H9 (cell line): ENCODE measurements at regions not wholly inside any gene's neighbourhood (a gene's known extent, or its start where the extent isn't known, plus 50 kb on each side); places are given as distances from the start of the nearest gene placed in this dataset.

ENCODE experiments used
- DNase-seq: peaks from one replicate; pipeline ENCODE4 v3.0.0-alpha.2; 2017
- H2AFZ ChIP-seq: one replicate; pipeline ENCODE4 v1.6.1; 2013; ENCODE audit warnings: mild to moderate bottlenecking, low read length, control low read depth, moderate library complexity
- H2AK5ac ChIP-seq: 2 replicates; pipeline ENCODE4 v1.6.1; 2013; ENCODE audit warnings: low read length, control low read depth, mixed read lengths; ENCODE audit not compliant: insufficient read length
- H2BK120ac ChIP-seq: one replicate; pipeline ENCODE4 v1.6.1; 2013; ENCODE audit warnings: low read depth, mild to moderate bottlenecking, low read length, control low read depth, inconsistent platforms; ENCODE audit not compliant: poor library complexity, severe bottlenecking
- H2BK12ac ChIP-seq: 2 replicates; pipeline ENCODE4 v1.6.1; 2013; ENCODE audit warnings: low read length, control low read depth, mixed read lengths, low read depth; ENCODE audit not compliant: insufficient read length
- H2BK15ac ChIP-seq: 2 replicates; pipeline ENCODE4 v1.6.1; 2013; ENCODE audit warnings: low read depth, low read length, control low read depth
- H2BK20ac ChIP-seq: one replicate; pipeline ENCODE4 v1.6.1; 2013; ENCODE audit warnings: low read depth, mild to moderate bottlenecking, low read length, control low read depth, inconsistent platforms; ENCODE audit not compliant: poor library complexity, severe bottlenecking
- H2BK5ac ChIP-seq: 2 replicates; pipeline ENCODE4 v1.6.1; 2013; ENCODE audit warnings: low read length, control low read depth, mixed read lengths; ENCODE audit not compliant: insufficient read length
- H3K14ac ChIP-seq: 2 replicates; pipeline ENCODE4 v1.6.1; 2013; ENCODE audit warnings: low read length, control low read depth; ENCODE audit not compliant: insufficient read depth
- H3K18ac ChIP-seq: 2 replicates; pipeline ENCODE4 v1.6.1; 2013; ENCODE audit warnings: low read depth, mild to moderate bottlenecking, mixed read lengths, low read length, control low read depth; ENCODE audit not compliant: insufficient read length
- H3K23ac ChIP-seq: 2 replicates; pipeline ENCODE4 v1.6.1; 2013; ENCODE audit warnings: low read length, control low read depth, mixed read lengths, low read depth; ENCODE audit not compliant: insufficient read length
- H3K23me2 ChIP-seq: 2 replicates; pipeline ENCODE4 v1.6.1; 2013; ENCODE audit warnings: low read depth, mild to moderate bottlenecking, mixed read lengths, low read length, control low read depth; ENCODE audit not compliant: insufficient read length, poor library complexity, severe bottlenecking
- H3K27ac ChIP-seq: 2 replicates; pipeline ENCODE4 v1.5.1; 2013; ENCODE audit warnings: low read length, control low read depth, mixed read lengths, low read depth; ENCODE audit not compliant: insufficient read length
- H3K27me3 ChIP-seq: 2 replicates; pipeline ENCODE4 v1.6.1; 2013; ENCODE audit warnings: low read length, control low read depth, inconsistent platforms; ENCODE audit not compliant: insufficient read depth
- H3K4ac ChIP-seq: 2 replicates; pipeline ENCODE4 v1.6.1; 2013; ENCODE audit warnings: low read depth, mild to moderate bottlenecking, control low read depth, inconsistent platforms, low read length, moderate library complexity
- H3K4me1 ChIP-seq: 2 replicates; pipeline ENCODE4 v1.6.1; 2013; ENCODE audit warnings: low read length, control low read depth, inconsistent platforms; ENCODE audit not compliant: insufficient read depth
- H3K4me2 ChIP-seq: 2 replicates; pipeline ENCODE4 v1.6.1; 2013; ENCODE audit warnings: low read length, control low read depth, mixed read lengths; ENCODE audit not compliant: insufficient read length, insufficient read depth
- H3K56ac ChIP-seq: 2 replicates; pipeline ENCODE4 v1.6.1; 2013; ENCODE audit warnings: low read depth, mild to moderate bottlenecking, mixed read lengths, low read length, control low read depth; ENCODE audit not compliant: insufficient read length
- H3K79me1 ChIP-seq: 2 replicates; pipeline ENCODE4 v1.6.1; 2013; ENCODE audit warnings: low read depth, mild to moderate bottlenecking, moderate library complexity, low read length, control low read depth, inconsistent platforms; ENCODE audit not compliant: insufficient read depth, poor library complexity, severe bottlenecking
- H3K79me2 ChIP-seq: 2 replicates; pipeline ENCODE4 v1.6.1; 2013; ENCODE audit warnings: low read length, control low read depth, inconsistent platforms; ENCODE audit not compliant: insufficient read depth
- H3K9ac ChIP-seq: 2 replicates; pipeline ENCODE4 v1.6.1; 2013; ENCODE audit warnings: low read length, control low read depth, mixed read lengths; ENCODE audit not compliant: insufficient read length; ENCODE audit errors: extremely low read depth
- H3K9me3 ChIP-seq: one replicate; pipeline ENCODE4 v1.6.1; 2013; ENCODE audit warnings: low read depth, low read length, inconsistent platforms; ENCODE audit not compliant: control insufficient read depth
- H3T11ph ChIP-seq: one replicate; pipeline ENCODE4 v1.6.1; 2013; ENCODE audit warnings: mild to moderate bottlenecking, low read length, control low read depth, inconsistent platforms
- H4K20me1 ChIP-seq: one replicate; pipeline ENCODE4 v1.6.1; 2013; ENCODE audit not compliant: control insufficient read depth, insufficient read length, insufficient read depth
- H4K5ac ChIP-seq: 2 replicates; pipeline ENCODE4 v1.6.1; 2013; ENCODE audit warnings: low read depth, mild to moderate bottlenecking, mixed read lengths, low read length, control low read depth; ENCODE audit not compliant: insufficient read length
- H4K8ac ChIP-seq: replicated peaks from 2 replicates; pipeline ENCODE4 v1.6.1; 2013; ENCODE audit warnings: low read length, control low read depth, mixed read lengths, low read depth; ENCODE audit not compliant: insufficient read length
- H4K91ac ChIP-seq: 2 replicates; pipeline ENCODE4 v1.6.1; 2013; ENCODE audit warnings: low read depth, mild to moderate bottlenecking, moderate library complexity, mixed read lengths, low read length, control low read depth; ENCODE audit not compliant: insufficient read length
- H3K27ac Mint-ChIP-seq, 3 experiments: 2 replicates in 2 of 3; 3 replicates in 1 of 3; pipeline ENCODE4 v1.8.0; 2020 to 2021; ENCODE audit warnings: mixed read lengths in 3 of 3, mild to moderate bottlenecking in 1 of 3, moderate library complexity in 1 of 3
- H3K27me3 Mint-ChIP-seq: 2 replicates; pipeline ENCODE4 v1.8.0; 2021; ENCODE audit warnings: low read depth, mild to moderate bottlenecking, moderate library complexity, mixed read lengths
- H3K36me3 Mint-ChIP-seq, 3 experiments: 2 replicates in 2 of 3; 3 replicates in 1 of 3; pipeline ENCODE4 v1.8.0; 2020 to 2021; ENCODE audit warnings: low read depth in 3 of 3, mixed read lengths in 3 of 3; ENCODE audit not compliant: insufficient read depth in 1 of 3
- H3K4me1 Mint-ChIP-seq, 2 experiments: 2 replicates each; pipeline ENCODE4 v1.8.0; 2020; ENCODE audit warnings: mixed read lengths in 2 of 2
- H3K4me3 Mint-ChIP-seq, 2 experiments: 2 replicates in 1 of 2; 3 replicates in 1 of 2; pipeline ENCODE4 v1.8.0; 2020 to 2021; ENCODE audit warnings: mild to moderate bottlenecking in 2 of 2, mixed read lengths in 2 of 2, moderate library complexity in 1 of 2
- H3K9me3 Mint-ChIP-seq, 2 experiments: 2 replicates in 1 of 2; 3 replicates in 1 of 2; pipeline ENCODE4 v1.8.0; 2020; ENCODE audit warnings: mild to moderate bottlenecking in 2 of 2, mixed read lengths in 2 of 2, moderate library complexity in 1 of 2
- TF ChIP-seq, protein P1 (sequence below): fragments of 200-600 bp; sonication (generic); conservative IDR thresholded peaks from 3 replicates; pipeline ENCODE4 v1.8.0; 2021; ENCODE audit warnings: antibody characterized with exemption, mild to moderate bottlenecking

DNA sequence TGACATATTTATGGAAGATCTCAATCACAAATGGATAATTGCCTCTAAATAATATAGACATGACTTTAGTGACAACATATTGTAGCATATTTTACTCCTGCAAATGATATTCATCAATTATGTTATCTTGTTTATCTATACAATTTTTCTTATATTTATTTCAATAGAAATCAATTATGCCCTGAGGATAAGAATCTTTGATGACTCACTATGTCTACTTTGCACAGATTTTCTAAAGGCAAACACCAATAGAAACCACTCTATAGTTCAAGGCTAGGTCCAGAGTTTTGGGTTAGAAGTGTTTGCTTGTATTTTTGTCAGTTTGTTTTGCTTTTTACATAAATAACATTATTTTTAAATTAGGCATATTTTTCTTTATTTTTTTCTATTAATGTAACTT is 879.0 kb downstream of the LTN1 start:
- H3K4me1 Mint-ChIP-seq: no peaks in the 10 kb centered on the region
- H2BK5ac ChIP-seq: no peak overlapping the region
- no peak overlapping the region for H3K4me2 ChIP-seq
- H4K5ac ChIP-seq: no peak overlapping the region
- H3K18ac ChIP-seq: no peak overlapping the region
- H3K14ac ChIP-seq: no peak overlapping the region
- no peak overlapping the region for H3K27ac Mint-ChIP-seq
- H4K91ac ChIP-seq: no peak overlapping the region
- no peaks in the 10 kb centered on the region for H3K27me3 Mint-ChIP-seq
- H3K9me3 ChIP-seq: no peaks in the 10 kb centered on the region
- no peak overlapping the region for H3K9ac ChIP-seq
- no peaks in the 10 kb centered on the region for H3K27me3 ChIP-seq
- H3K27ac ChIP-seq: no peak overlapping the region
- no peak overlapping the region for H2AFZ ChIP-seq
- H3K23me2 ChIP-seq: no peaks in the 10 kb centered on the region
- H2BK15ac ChIP-seq: no peak overlapping the region
- H3K23ac ChIP-seq: no peak overlapping the region
- no peak overlapping the region for H3T11ph ChIP-seq
- H3K4me1 ChIP-seq: no peaks in the 10 kb centered on the region
- H3K79me1 ChIP-seq: no peaks in the 10 kb centered on the region
- no peaks in the 10 kb centered on the region for H3K79me2 ChIP-seq
- H2BK12ac ChIP-seq: no peak overlapping the region
- H3K4ac ChIP-seq: no peak overlapping the region
- no peak overlapping the region for H2BK120ac ChIP-seq
- H3K36me3 Mint-ChIP-seq: no peaks in the 10 kb centered on the region
- no peak overlapping the region for H2AK5ac ChIP-seq
- no peak overlapping the region for H4K8ac ChIP-seq
- no peak overlapping the region for H2BK20ac ChIP-seq
- H4K20me1 ChIP-seq: no peaks in the 10 kb centered on the region
- no peak overlapping the region for H3K4me3 Mint-ChIP-seq
- TF ChIP-seq, protein P1, sequence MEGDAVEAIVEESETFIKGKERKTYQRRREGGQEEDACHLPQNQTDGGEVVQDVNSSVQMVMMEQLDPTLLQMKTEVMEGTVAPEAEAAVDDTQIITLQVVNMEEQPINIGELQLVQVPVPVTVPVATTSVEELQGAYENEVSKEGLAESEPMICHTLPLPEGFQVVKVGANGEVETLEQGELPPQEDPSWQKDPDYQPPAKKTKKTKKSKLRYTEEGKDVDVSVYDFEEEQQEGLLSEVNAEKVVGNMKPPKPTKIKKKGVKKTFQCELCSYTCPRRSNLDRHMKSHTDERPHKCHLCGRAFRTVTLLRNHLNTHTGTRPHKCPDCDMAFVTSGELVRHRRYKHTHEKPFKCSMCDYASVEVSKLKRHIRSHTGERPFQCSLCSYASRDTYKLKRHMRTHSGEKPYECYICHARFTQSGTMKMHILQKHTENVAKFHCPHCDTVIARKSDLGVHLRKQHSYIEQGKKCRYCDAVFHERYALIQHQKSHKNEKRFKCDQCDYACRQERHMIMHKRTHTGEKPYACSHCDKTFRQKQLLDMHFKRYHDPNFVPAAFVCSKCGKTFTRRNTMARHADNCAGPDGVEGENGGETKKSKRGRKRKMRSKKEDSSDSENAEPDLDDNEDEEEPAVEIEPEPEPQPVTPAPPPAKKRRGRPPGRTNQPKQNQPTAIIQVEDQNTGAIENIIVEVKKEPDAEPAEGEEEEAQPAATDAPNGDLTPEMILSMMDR: no peak
- H3K9me3 Mint-ChIP-seq: peaks cover 0 to 4% of the 10 kb centered on the region in 2 experiments; a peak in 1 of 5 replicates
- H3K56ac ChIP-seq: no peak overlapping the region
- DNase-seq: no peak
